NCI-H2081 (cell line): ENCODE measurements at regions not wholly inside any gene's neighbourhood (a gene's known extent, or its start where the extent isn't known, plus 50 kb on each side); places are given as distances from the start of the nearest gene placed in this dataset.
A peak's percentile ranks its signal among the peaks of the same experiment; 100 is the strongest.
"Not testable (repeated sequence)": the region's sequence is repeated elsewhere in the genome, so short reads cannot be mapped to it uniquely, and the experiment has no call there.

Experiments used
- DNase-seq, 2 experiments: peaks; one replicate each; lab custom pipeline; 2025; lab: John Stamatoyannopoulos, UW

DNA sequence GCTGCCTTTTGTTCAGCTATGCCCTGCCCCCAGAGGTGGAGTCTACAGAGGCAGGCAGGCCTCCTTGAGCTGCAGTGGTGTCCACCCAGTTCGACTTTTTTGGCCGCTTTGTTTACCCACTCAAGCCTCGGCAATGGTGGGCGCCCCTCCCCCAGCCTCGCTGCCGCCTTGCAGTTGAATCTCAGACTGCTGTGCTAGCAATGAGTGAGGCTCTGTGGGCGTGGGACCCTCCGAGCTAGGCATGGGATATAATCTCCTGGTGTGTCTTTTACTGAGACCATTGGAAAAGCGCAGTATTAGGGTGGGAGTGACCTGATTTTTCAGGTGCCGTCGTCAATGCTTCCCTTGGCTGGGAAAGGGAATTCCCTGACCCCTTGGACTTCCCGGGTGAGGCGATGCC lies 279.3 kb downstream of the PTH2R start:
- not testable (repeated sequence) for DNase-seq

DNA sequence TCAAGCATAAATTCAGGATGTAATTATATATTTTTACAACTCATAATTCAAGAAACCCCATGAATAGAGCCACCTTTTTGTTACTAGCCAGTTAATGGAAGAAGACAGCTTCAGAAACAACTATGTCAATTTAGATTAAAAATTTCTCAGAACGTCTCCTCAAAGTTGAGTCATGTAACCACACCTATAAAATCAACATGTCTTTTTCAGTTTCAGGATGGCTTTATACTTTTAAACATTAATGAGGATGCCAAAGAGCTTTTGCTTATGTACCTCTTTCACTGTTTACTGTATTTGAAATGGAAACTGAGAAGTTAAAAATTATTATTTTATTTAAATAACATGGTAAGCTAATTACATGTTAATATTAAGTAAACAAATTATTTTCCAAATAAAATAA lies 280.1 kb downstream of the PTH2R start:
- no peak for DNase-seq

DNA sequence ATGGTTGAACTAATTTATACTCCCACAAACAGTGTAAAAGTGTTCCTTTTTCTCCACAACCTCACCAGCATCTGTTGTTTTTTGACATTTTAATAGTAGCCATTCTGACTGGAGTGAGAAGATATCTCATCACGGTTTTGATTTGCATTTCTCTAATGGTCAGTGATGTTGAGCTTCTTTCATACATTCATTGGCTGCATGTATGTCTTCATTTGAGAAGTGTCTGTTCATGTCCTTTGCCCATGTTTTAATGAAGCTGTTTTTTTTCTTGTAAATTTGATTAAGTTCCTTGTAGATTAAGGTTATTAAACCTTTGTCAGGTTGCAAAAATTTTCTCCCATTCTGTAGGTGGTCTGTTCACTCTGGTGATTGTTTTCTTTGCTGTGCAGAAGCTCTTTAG lies 281.1 kb downstream of the PTH2R start:
- not testable (repeated sequence) for DNase-seq

DNA sequence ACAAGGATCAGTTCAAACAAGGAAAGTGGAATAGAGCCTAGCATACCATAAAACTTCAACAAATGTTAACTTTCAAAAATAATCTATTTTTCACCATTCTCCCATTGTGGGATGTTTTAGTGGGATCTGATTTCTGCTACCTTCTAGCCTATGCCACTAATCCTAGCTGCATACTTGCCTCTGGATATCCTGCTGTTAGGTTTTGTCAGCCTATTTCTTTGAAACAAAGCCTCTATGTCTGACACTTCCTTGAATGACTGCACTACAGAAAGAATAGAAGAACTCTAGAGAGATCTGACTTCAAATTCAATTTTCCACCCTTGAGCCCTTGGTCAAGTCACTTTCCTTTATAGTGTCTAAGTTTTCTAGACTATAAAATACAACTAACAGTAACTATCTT lies 291.5 kb downstream of the PTH2R start:
- no peak for DNase-seq

DNA sequence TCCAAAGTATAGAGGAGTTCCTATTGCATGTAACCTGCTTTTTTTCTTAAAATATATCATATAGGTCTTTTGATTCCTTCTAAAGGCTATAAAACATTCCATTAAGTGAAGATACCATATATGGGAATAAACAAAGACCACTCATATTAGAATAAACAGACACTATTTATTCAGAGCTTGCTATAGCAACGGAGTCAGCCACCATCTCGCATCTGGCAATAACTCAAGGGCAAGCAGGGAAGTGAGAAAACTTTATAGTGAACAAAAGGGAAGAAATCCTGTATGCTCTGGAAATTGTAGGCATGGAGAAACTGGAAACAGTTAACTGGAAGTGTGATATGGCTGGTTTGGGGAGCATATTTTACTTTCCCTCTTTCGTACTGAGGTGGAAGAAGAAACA lies 301.9 kb downstream of the PTH2R start:
- DNase-seq: no peak

DNA sequence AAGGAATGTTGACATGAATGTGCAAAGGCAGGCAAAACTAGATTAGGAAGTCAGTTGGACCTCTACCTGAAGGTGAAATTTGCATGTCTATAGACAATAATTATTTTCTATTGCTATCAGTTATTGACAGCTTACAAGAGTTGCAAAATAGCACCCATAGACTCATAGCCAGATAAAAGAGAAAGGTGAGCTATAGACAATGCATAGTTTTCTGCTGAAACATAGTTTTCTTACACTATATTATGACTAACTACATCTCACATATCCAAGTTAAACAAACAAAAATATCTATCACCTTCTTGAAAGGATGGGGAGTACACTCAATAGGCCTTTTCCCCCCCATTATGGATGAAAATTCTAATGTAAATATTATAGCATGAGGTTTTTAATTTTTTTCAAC lies 305.0 kb downstream of the PTH2R start:
- no peak for DNase-seq

DNA sequence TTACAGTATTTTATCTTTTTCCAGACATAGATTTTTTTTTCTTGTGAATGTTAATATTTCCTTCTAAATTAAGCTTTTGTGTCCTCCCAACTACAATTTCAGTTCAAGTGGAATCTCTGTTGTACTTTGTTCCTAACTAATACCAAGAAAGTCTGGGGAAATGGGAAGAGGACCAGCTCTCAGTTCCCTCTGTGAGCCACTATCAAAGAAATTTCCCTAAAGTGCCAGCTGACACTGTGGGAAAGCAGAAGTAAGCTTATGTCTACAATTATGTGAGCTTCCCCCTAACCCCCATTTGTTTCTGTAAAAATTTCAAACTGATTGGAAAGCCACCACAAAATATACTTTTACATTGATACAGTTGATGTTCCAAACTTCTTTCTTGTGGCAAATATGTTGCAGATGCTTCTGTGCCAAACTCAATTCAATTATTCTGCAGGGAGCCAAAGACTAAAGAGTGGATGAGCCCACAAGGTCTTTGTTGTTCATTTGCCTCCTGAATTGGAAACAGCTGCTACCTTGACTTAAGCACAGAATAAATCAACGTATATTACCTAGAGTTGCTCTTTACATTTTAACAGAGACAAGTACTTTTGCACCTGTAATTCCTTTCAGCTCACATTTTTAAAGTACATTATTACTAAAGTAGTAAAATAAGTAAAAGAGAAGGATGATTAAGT lies 306.6 kb downstream of the PTH2R start:
- DNase-seq: peak in 1 of 2 experiments; percentile 47

DNA sequence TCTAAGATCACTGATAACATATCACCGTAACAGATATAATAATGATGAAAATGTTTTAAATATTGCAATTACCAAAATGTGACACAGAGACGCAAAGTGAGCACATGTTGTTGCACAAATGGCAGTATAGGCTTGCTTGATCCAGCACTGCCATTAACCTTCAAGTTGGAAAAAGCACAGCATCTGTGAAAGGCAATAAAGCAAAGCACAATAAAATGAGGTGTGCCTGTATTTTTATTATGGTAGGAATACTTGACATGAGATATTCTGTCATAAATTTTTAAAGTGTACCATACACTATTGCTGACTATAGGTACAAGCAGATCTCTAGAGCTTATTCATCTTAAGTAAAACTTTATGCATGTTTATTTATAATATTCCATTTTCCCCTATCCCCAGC lies 312.2 kb downstream of the PTH2R start:
- DNase-seq: no peak

DNA sequence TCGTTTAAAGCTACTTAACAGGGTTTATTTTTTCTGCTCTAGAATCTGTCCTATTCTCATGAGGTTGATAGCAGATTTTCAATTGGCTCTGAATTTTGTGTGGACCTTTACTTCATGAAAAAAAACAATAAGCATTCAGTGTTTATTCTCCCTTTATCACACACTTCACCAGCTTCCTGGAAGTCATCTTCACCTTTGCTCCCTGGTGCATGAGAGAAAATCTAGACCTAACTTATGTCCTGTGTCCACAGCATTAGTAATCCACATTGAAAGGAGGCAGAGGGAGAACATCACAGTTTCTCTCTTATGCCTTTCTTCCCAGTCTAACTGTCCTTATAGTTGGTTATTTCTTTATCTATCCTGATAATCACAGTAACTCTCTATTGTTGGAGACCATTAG lies 316.1 kb downstream of the PTH2R start:
- no peak for DNase-seq

DNA sequence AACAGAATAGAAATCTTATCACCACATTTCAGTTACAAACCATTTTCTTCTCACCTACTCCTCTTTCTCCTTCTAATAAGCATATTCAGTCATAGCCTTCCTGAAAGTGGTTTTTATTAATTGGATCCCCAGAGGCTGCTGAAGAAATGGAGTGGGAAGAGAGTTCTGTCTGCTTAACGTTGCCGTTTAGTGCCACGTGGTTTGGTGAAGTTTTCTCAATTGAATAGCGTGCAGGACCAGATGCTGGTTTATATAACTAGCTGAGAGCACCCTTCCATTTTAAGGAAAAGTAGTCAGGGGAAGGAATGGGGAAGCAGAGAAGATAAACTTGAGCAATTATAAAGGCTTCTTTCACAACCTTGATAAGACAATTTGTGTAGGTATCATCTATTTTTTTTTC lies 318.7 kb downstream of the PTH2R start:
- no peak for DNase-seq

DNA sequence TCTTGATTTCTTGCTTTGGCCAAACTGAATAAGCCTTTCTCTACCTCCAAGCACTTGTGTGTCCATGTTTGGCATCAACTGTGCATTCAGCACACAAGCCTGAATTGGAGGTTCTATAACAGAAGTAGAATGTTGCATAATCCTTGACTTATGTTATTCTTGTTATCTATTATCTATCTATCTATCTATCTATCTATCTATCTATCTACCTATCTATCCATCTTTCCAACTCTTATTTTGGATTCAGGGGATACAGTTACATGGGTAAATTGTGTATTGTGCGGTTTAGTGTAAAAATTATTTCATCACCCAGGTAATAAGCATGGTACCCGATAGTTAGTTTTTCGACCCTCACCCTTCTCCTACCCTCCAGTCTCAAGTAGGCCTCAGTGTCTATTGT lies 319.6 kb downstream of the PTH2R start:
- DNase-seq: no peak

DNA sequence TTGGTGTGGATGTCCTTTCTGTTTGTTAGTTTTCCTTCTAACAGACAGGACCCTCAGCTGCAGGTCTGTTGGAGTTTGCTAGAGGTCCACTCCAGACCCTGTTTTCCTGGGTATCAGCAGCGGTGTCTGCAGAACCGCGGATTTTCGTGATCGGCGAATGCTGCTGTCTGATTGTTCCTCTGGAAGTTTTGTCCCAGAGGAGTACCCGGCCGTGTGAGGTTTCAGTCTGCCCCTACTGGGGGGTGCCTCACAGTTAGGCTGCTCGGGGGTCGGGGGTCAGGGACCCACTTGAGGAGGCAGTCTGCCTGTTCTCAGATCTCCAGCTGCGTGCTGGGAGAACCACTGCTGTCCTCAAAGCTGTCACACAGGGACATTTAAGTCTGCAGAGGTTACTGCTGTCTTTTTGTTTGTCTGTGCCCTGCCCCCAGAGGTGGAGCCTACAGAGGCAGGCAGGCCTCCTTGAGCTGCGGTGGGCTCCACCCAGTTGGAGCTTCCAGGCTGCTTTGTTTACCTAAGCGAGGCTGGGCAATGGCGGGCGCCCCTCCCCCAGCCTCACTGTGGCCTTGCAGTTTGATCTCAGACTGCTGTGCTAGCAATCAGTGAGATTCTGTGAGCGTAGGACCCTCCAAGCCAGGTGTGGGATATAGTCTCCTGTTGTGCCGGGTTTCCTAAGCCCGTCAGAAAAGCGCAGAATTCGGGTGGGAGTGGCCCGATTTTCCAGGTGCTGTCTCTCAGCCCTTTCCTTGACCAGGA lies 345.2 kb downstream of the PTH2R start:
- not testable (repeated sequence) for DNase-seq

DNA sequence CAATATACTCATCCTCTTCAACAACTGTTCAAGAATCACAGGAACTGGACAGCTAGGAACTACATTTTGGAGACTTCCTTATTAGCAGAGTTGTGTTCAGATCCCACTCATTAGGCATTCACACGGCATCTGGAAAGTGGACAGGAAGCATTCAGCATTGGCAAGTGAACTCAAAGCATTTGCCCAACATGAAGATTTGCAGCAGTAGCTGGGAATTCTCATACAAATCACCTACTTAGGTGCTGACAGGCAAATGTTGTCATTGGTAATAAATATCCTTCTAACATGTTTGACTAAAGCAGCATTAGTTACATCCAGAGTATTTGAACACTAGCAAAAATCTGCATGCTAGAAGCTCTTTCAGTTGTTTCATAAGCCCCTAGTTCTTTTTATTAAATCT lies 350.8 kb downstream of the PTH2R start:
- DNase-seq: no peak

DNA sequence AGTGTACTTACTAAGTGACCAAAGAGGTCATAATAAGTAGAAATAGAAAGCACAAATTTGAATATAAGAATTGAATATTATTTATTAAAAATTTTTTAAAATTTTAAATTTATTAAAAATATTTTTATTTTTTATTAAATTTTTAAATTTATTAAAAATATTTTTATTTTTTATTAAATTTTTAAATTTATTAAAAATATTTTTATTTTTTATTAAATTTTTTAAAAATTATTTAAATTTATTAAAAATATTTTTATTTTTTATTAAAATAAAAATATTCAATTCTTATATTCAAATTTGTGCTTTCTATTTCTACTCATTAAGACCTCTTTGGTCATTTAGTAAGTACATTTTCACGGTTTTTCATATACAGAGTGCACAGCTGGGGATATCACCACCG lies 366.5 kb downstream of the PTH2R start:
- not testable (repeated sequence) for DNase-seq

DNA sequence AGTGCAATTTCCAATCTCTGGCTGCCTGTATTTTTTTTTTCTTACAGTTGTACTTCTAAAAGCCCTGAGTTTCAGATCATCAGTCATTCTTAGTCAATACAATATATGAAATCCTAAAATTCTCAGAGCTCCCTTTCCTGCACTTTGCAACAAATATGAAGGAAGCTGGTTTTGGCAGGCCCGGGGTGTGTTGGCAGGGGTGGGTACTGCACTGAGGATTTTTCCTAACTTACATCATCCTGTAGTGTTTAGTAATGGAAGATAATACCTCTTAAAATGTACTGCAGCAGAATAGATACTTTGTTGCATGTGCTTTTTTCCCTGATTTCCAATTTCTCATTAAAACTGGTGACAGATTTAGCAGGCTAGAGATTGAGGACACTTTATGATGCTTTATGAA lies 374.6 kb downstream of the PTH2R start:
- DNase-seq: no peak

DNA sequence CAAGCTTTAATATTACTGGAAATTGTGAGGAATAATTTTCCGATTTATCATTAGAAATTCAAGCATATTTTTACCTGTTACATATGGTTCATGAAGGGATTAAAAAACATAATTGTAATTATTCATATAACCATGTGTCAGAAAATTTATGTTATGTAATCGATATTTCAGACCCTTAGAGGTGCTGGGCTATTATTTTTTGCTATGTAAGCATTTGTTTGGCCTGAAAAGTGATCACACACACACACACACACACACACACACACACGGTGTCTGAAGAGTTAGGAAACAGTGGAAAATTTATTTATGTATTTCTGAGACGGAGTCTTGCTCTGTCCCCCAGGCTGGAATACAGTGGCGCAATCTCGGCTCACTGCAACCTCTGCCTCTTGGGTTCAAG lies 375.5 kb downstream of the PTH2R start:
- DNase-seq: no peak

DNA sequence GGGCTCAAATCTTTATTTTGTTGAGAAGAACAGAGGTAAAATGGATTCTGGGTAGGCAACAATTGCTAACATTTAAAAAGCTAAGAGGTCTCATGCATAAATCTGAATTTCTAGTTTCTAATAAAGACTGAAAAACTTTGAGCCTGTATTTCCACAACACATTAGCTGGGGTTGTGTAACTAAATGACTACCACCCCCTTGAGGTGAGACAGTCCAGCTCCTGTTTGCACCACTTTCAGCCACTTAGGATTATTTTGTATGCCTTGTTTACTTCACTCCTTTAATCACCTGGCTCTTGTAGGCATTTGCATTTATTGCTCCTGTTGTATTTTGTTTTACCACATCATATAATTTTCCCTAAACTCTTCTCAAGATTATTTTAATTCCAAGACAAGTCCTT lies 376.6 kb downstream of the PTH2R start:
- peak in 1 of 2 experiments; percentile 20 for DNase-seq

DNA sequence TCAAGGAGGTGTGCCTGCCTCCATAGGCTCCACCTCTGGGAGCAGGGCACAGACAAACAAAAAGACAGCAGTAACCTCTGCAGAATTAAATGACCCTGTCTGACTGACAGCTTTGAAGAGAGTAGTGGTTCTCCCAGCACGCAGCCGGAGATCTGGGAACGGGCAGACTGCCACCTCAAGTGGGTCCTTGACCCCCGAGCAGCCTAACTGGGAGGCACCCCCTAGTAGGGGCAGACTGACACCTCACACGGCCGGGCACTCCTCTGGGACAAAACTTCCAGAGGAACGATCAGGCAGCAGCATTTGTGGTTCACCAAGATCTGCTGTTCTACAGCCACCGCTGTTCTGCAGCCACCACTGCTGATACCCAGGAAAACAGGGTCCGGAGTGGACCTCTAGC lies 378.2 kb downstream of the PTH2R start:
- DNase-seq: not testable (repeated sequence)

DNA sequence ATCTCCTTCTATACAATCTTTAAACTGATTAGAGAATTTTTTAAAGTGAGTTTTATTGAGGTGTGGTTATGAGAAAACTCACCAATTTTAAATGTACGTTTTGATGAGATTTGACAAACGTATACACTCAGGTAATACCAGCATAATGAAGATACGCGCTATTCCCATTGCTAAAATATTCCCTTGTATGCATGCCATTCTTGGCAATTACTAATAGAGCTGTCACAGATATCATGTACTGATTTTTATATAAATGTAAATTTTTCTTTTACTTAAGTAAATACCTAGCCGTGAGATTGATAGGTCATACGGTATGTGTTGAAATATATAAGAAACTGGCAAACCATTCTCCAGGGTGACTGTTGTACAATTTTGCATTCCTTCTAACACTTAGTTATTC lies 384.7 kb downstream of the PTH2R start:
- no peak for DNase-seq

DNA sequence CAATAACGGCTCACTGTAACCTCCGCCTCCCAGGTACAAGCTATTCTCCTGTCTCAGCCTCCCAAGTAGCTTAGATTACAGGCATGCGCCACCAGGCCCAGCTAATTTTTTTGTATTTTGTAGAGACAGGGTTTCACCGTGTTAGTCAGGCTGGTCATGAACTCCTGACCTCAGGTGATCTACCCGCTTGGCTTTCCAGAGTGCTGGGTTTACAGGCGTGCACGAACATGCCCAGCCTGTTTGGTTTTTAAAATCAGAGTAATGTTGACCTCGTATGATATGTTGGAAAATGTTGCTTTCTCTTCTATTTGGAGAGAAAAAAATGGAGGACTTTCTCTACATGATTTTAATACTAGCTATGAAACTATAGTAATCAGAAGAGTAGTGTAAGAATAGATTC lies 386.2 kb downstream of the PTH2R start:
- no peak for DNase-seq

DNA sequence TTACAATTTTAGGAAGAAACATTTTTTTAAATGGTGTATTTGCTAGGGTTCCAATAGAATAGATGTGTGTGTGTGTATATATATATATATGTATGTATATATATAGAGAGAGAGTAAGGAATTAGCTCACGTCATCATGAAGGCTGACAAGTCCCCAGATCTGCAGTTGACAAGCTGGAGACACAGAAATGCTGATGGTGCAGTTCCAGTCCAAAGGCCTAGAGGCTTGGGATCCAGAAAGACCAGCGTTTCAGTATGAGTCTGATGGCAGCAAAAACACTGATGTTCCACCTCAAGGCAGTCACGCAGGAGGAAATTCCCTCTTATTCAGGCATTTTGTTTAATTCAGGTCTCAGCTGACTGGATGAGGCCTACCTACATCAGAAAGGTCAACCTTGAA lies 386.8 kb downstream of the PTH2R start:
- DNase-seq: no peak

DNA sequence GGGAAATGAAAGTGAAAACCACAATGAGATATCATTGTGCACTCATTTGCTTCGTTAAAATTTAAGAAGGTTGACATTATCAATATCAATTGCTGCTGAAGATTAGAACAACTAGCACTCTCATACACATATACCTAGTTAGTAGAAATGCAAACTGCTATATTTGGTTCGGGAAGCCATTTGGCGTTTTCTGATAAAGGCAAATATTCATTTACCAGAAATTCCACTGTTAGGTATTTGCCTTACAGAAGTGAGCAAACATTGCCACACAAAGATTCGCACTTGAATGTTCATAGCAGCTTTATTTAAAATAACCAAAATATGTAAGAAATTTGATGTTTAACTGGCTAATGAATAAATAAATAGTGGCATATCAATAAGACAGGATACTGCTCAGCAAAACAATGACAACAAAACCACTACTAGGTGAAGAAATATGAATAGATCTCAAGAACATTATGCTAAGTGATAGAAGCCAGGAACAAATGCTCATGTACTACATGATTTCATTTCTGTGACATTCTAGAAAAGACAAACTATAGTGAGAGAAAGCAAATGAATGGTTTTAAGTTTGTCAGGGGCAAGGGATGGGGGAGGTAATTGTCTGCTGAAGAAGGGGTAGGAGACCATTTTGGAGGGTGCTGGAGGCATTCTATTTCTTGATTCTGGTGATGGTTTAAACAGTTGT lies 387.8 kb downstream of the PTH2R start:
- no peak for DNase-seq

DNA sequence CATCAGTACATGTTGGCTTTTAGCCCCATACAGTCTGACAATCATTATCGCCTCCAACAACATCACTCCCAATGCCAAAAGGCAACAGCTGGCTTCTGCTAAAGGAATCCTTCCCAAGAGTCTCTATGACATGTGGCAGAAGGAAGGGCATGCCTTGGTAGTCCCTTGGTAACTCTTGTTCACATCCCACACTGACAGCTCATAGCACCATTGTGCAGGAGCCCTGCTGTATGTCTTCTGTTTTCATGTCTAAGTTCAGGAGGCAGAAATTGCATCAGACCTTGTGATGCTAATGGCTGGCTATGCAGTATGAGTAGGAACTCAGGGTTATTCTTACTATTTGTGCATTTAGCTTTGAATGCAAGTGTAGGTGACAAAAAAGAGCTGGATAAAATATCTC lies 392.1 kb downstream of the PTH2R start:
- DNase-seq: no peak
